ENCODE measurements at regions not wholly inside any gene's neighbourhood (a gene's known extent, or its start where the extent isn't known, plus 50 kb on each side); places are given as distances from the start of the nearest gene placed in this dataset.

- H3K27me3 Mint-ChIP-seq (ENCODE audit: unreplicated experiment), result peaks cover 2% of the 10 kb centered on the region
- H3K27ac Mint-ChIP-seq (ENCODE audit: unreplicated experiment), result no peak overlapping the region
- no peaks in the 10 kb centered on the region for H3K9me3 Mint-ChIP-seq (ENCODE audit: unreplicated experiment)
- no peak for TF ChIP-seq CTCF (IDR thresholded peaks at IDR 0.05; ENCODE audit: unreplicated experiment)
- H3K4me3 Mint-ChIP-seq (ENCODE audit: unreplicated experiment), result no peak overlapping the region
- H3K4me1 Mint-ChIP-seq (ENCODE audit: unreplicated experiment), result peaks cover 2% of the 10 kb centered on the region
- no peaks in the 10 kb centered on the region for H3K36me3 Mint-ChIP-seq (ENCODE audit: low read depth, unreplicated experiment)
- DNase-seq (ENCODE audit: low spot score), result no peak
Observed at GRCh38 chr18:1012775-1013174, 108.1 kb downstream of the ADCYAP1 start.

- Mint-ChIP-seq H3K36me3 (ENCODE audit: low read depth, unreplicated experiment) (no peaks in the 10 kb centered on the region), H3K4me1 (ENCODE audit: unreplicated experiment) (peaks cover 2% of the 10 kb centered on the region), H3K9me3 (ENCODE audit: unreplicated experiment) (no peaks in the 10 kb centered on the region), H3K4me3 (ENCODE audit: unreplicated experiment) (no peak overlapping the region), H3K27me3 (ENCODE audit: unreplicated experiment) (peaks cover 2% of the 10 kb centered on the region), H3K27ac (ENCODE audit: unreplicated experiment) (no peak overlapping the region)
- no peak for TF ChIP-seq CTCF (IDR thresholded peaks at IDR 0.05; ENCODE audit: unreplicated experiment)
- DNase-seq (ENCODE audit: low spot score), result no peak
Observed at GRCh38 chr18:1013951-1014350, 109.3 kb downstream of the ADCYAP1 start.

- no peak overlapping the region for H3K27ac Mint-ChIP-seq (ENCODE audit: unreplicated experiment)
Observed at GRCh38 chr18:1014509-1014908, 109.8 kb downstream of the ADCYAP1 start.

GRCh38 chr18:1014951-1015624, 110.4 kb downstream of the ADCYAP1 start:
- Mint-ChIP-seq H3K4me3 (ENCODE audit: unreplicated experiment) (no peak overlapping the region), H3K4me1 (ENCODE audit: unreplicated experiment) (peaks cover 4% of the 10 kb centered on the region), H3K9me3 (ENCODE audit: unreplicated experiment) (no peaks in the 10 kb centered on the region), H3K36me3 (ENCODE audit: low read depth, unreplicated experiment) (no peaks in the 10 kb centered on the region), H3K27me3 (ENCODE audit: unreplicated experiment) (no peaks in the 10 kb centered on the region), H3K27ac (ENCODE audit: unreplicated experiment) (no peak overlapping the region)
- TF ChIP-seq CTCF (IDR thresholded peaks at IDR 0.05; ENCODE audit: unreplicated experiment), result no peak
- no peak for DNase-seq (ENCODE audit: low spot score)

More at GRCh38 chr18:1014509-1014908, 109.8 kb downstream of the ADCYAP1 start:
- Mint-ChIP-seq H3K36me3 (ENCODE audit: low read depth, unreplicated experiment) (no peaks in the 10 kb centered on the region), H3K4me1 (ENCODE audit: unreplicated experiment) (peaks cover 4% of the 10 kb centered on the region), H3K4me3 (ENCODE audit: unreplicated experiment) (no peak overlapping the region), H3K27me3 (ENCODE audit: unreplicated experiment) (peaks cover 2% of the 10 kb centered on the region), H3K9me3 (ENCODE audit: unreplicated experiment) (no peaks in the 10 kb centered on the region)
- no peak for DNase-seq (ENCODE audit: low spot score)
- no peak for TF ChIP-seq CTCF (IDR thresholded peaks at IDR 0.05; ENCODE audit: unreplicated experiment)

GRCh38 chr18:1015777-1016176, 111.1 kb downstream of the ADCYAP1 start:
- TF ChIP-seq CTCF (IDR thresholded peaks at IDR 0.05; ENCODE audit: unreplicated experiment), result no peak
- no peaks in the 10 kb centered on the region for H3K9me3 Mint-ChIP-seq (ENCODE audit: unreplicated experiment)
- H3K4me3 Mint-ChIP-seq (ENCODE audit: unreplicated experiment), result no peak overlapping the region
- no peaks in the 10 kb centered on the region for H3K27me3 Mint-ChIP-seq (ENCODE audit: unreplicated experiment)
- no peak overlapping the region for H3K27ac Mint-ChIP-seq (ENCODE audit: unreplicated experiment)
- no peak for DNase-seq (ENCODE audit: low spot score)
- peaks cover 4% of the 10 kb centered on the region for H3K4me1 Mint-ChIP-seq (ENCODE audit: unreplicated experiment)
- no peaks in the 10 kb centered on the region for H3K36me3 Mint-ChIP-seq (ENCODE audit: low read depth, unreplicated experiment)
